Keratinocyte (primary cell): ENCODE measurements at regions not wholly inside any gene's neighbourhood (a gene's known extent, or its start where the extent isn't known, plus 50 kb on each side); places are given as distances from the start of the nearest gene placed in this dataset.

Experiments used
- DNase-seq: peaks from one replicate; pipeline ENCODE4 v3.0.0-alpha.2; 2011; ENCODE audit warnings: low read depth, missing footprints, low spot score
- FAIRE-seq: peaks from 2 replicates; lab custom pipeline; 2011; peaks lifted over from hg19 to GRCh38; lab: Jason Lieb, UNC
- H2AFZ ChIP-seq: 2 replicates; pipeline ENCODE4 v1.6.0; 2012; ENCODE audit warnings: low read length, control low read depth, inconsistent platforms; ENCODE audit not compliant: control insufficient read depth
- H3K27ac ChIP-seq: 2 replicates; pipeline ENCODE4 v1.5.1; 2011; ENCODE audit warnings: low read length; ENCODE audit not compliant: control insufficient read depth, insufficient read depth
- H3K27me3 ChIP-seq: 3 replicates; pipeline ENCODE4 v1.6.0; 2011; ENCODE audit warnings: low read length; ENCODE audit not compliant: control insufficient read depth, insufficient read depth; ENCODE audit errors: extremely low read depth
- H3K36me3 ChIP-seq, 2 experiments: 2 replicates in 1 of 2; 3 replicates in 1 of 2; pipeline ENCODE4 v1.5.1; 2011; ENCODE audit warnings: low read length in 2 of 2, mild to moderate bottlenecking in 1 of 2; ENCODE audit not compliant: control insufficient read depth in 2 of 2, insufficient read depth in 2 of 2; ENCODE audit errors: extremely low read depth in 1 of 2
- H3K4me1 ChIP-seq: 3 replicates; pipeline ENCODE4 v1.5.1; 2011; ENCODE audit warnings: low read length; ENCODE audit not compliant: control insufficient read depth, insufficient read depth; ENCODE audit errors: extremely low read depth
- H3K4me2 ChIP-seq: 3 replicates; pipeline ENCODE4 v1.6.0; 2011; ENCODE audit warnings: low read depth, low read length; ENCODE audit not compliant: control insufficient read depth, insufficient read depth; ENCODE audit errors: extremely low read depth
- H3K4me3 ChIP-seq, 3 experiments: fragments of 200-600 bp in 1 of 3; sonication (generic) in 1 of 3; 2 replicates in 2 of 3; 3 replicates in 1 of 3; pipeline ENCODE4 v1.5.1; 2011 to 2016; ENCODE audit warnings: low read length in 3 of 3, mild to moderate bottlenecking in 3 of 3, control low read depth in 2 of 3, inconsistent platforms in 1 of 3, low read depth in 1 of 3, mixed read lengths in 1 of 3, mixed run types in 1 of 3, moderate library complexity in 1 of 3; ENCODE audit not compliant: control insufficient read depth in 2 of 3, insufficient read depth in 2 of 3; ENCODE audit errors: extremely low read depth in 1 of 3
- H3K79me2 ChIP-seq: 2 replicates; pipeline ENCODE4 v1.6.0; 2012; ENCODE audit warnings: low read length; ENCODE audit not compliant: control insufficient read depth, insufficient read depth
- H3K9ac ChIP-seq: 3 replicates; pipeline ENCODE4 v1.6.0; 2011; ENCODE audit warnings: low read length; ENCODE audit not compliant: control insufficient read depth, insufficient read depth; ENCODE audit errors: extremely low read depth
- H3K9me1 ChIP-seq: 3 replicates; pipeline ENCODE4 v1.6.0; 2011; ENCODE audit warnings: low read length; ENCODE audit not compliant: control insufficient read depth, insufficient read depth; ENCODE audit errors: extremely low read depth
- H3K9me3 ChIP-seq: 2 replicates; pipeline ENCODE4 v1.5.1; 2012; ENCODE audit warnings: low read depth, low read length; ENCODE audit not compliant: control insufficient read depth
- H4K20me1 ChIP-seq: 3 replicates; pipeline ENCODE4 v1.6.0; 2011; ENCODE audit warnings: low read length; ENCODE audit not compliant: control insufficient read depth, insufficient read depth; ENCODE audit errors: extremely low read depth
- EZH2 ChIP-seq: IDR thresholded peaks from one replicate; pipeline ENCODE4 v1.6.1; 2012; ENCODE audit warnings: inconsistent platforms, mild to moderate bottlenecking, low read length, moderate library complexity
- dilution Hi-C: fragments of 300-500 bp; cut with MboI; formaldehyde crosslinking; loops from one replicate; pipeline ENCODE4 v1.7.0; 2020; ENCODE audit warnings: low sequenced_read_pairs; ENCODE audit not compliant: extremely low pct_ligation_motif_present
- TF ChIP-seq, protein P1 (sequence below), 3 experiments: IDR thresholded peaks in 1 of 3; conservative IDR thresholded peaks in 1 of 3; optimal IDR thresholded peaks in 1 of 3; 2 replicates in 2 of 3; 3 replicates in 1 of 3; pipeline versions ENCODE3 to v1.5.1; 2011; ENCODE audit warnings: low read length in 3 of 3, mild to moderate bottlenecking in 3 of 3, moderate library complexity in 2 of 3, control low read depth in 1 of 3, inconsistent platforms in 1 of 3; ENCODE audit not compliant: insufficient read depth in 2 of 3; ENCODE audit errors: extremely low read depth in 1 of 3

DNA sequence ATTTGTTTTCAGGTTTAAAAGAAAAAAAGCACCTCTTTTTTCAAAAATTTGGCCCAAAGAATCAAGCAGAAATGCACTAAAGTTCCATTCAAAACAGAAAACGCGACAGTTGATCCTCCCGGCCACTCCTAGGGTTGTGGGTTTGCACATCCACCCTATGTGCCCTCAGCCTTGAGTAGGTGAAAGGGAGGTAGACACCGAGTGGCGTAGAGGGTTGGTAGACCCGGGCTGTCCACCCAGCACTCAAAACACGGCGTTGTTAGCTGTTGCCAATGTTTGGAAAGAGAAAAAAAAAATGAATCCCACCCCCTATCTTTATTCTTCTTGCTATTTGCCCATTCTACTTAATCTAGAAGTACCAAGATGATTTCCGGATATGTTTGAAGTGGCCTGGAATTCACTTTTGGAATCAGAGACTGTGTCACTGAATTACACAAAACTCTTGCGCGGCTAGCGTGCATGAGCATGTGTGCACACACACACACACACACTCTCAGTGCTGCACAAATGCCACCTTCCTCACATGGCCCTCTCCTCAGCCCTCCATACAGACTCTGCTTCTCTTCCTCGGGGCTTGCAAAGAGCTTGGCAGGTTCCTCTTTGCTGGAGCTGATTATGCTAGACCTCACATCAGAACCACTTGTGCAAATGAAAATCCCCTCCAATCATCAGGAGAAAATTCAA, 110.2 kb upstream of the HAND1 start:
- Histone ChIP-seq H3K27ac (no peak overlapping the region), H3K4me3 (no peak overlapping the region), H3K36me3 (no peaks in the 10 kb centered on the region), H4K20me1 (no peaks in the 10 kb centered on the region), H3K9me1 (no peaks in the 10 kb centered on the region), H3K79me2 (no peaks in the 10 kb centered on the region), H3K4me1 (no peaks in the 10 kb centered on the region), H3K9ac (no peak overlapping the region), H3K4me2 (no peak overlapping the region), H3K9me3 (no peaks in the 10 kb centered on the region), H2AFZ (no peak overlapping the region), H3K27me3 (peaks cover 8% of the 10 kb centered on the region)
- dilution Hi-C loops, result no loop called here
- DNase-seq, result no peak
- no peak for FAIRE-seq
- TF ChIP-seq, protein P1, sequence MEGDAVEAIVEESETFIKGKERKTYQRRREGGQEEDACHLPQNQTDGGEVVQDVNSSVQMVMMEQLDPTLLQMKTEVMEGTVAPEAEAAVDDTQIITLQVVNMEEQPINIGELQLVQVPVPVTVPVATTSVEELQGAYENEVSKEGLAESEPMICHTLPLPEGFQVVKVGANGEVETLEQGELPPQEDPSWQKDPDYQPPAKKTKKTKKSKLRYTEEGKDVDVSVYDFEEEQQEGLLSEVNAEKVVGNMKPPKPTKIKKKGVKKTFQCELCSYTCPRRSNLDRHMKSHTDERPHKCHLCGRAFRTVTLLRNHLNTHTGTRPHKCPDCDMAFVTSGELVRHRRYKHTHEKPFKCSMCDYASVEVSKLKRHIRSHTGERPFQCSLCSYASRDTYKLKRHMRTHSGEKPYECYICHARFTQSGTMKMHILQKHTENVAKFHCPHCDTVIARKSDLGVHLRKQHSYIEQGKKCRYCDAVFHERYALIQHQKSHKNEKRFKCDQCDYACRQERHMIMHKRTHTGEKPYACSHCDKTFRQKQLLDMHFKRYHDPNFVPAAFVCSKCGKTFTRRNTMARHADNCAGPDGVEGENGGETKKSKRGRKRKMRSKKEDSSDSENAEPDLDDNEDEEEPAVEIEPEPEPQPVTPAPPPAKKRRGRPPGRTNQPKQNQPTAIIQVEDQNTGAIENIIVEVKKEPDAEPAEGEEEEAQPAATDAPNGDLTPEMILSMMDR (optimal IDR thresholded peaks at IDR 0.05 in 1 of 3, IDR thresholded peaks at IDR 0.05 in 1 of 3, conservative IDR thresholded peaks at IDR 0.05 in 1 of 3; ENCODE audit: extremely low read depth in 1 of 3, insufficient read depth in 2 of 3, low read length in 3 of 3), result no peak
- no peak for TF ChIP-seq EZH2

DNA sequence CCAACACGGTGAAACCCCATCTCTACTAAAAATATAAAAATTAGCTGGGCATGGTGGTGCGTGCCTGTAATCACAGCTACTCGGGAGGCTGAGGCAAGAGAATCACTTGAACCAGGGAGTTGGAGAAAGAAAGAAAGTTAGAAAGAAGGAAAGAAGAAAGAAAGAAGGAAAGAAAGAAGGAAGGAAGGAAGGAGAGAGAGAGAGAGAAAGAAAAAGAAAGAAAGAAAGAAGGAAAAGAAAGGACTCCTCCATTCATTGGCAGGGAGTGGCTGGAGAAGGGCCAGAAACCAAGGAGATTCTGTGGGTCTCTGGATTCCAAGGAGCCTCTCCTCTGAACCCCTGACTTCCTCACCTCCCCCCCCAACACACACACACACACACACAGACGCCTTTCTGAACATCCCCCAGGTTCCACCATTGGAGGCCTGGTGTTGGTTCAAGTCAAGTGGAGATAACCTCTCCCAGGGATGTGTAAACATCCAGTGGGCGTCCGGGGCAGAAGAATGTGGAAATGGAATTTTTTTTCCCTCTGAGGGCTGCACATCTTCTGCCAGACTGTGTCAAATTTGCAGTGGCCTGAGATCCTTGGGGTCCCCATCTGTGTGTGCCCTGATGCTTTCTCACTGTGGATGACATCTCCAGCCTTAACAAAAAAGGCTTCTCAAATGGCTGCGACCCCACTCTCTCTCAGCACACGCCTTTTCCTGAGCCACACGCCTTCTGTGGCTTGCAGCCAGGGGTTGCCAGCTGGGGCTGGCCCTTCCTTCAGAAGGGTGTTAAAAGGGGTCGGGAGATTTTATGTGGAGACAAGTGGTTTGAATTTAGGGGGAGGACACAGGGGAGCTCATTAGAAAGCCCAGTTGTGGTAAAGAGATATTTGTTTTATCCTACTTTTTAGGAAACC, 109.3 kb upstream of the HAND1 start:
- Histone ChIP-seq H3K79me2 (no peaks in the 10 kb centered on the region), H3K9me1 (no peaks in the 10 kb centered on the region), H3K27ac (no peak overlapping the region), H3K4me3 (no peak overlapping the region), H3K9me3 (no peaks in the 10 kb centered on the region), H4K20me1 (no peaks in the 10 kb centered on the region), H3K4me2 (no peak overlapping the region), H3K27me3 (peaks cover 8% of the 10 kb centered on the region), H2AFZ (no peak overlapping the region), H3K9ac (no peak overlapping the region), H3K4me1 (no peaks in the 10 kb centered on the region), H3K36me3 (no peaks in the 10 kb centered on the region)
- TF ChIP-seq, protein P1 (optimal IDR thresholded peaks at IDR 0.05 in 1 of 3, IDR thresholded peaks at IDR 0.05 in 1 of 3, conservative IDR thresholded peaks at IDR 0.05 in 1 of 3; ENCODE audit: extremely low read depth in 1 of 3, insufficient read depth in 2 of 3, low read length in 3 of 3), result no peak
- no peak for TF ChIP-seq EZH2
- dilution Hi-C loops, result no loop called here
- no peak for DNase-seq
- FAIRE-seq, result no peak
